Non-pigmented ciliary epithelial cell (primary cell): ENCODE measurements at regions not wholly inside any gene's neighbourhood (a gene's known extent, or its start where the extent isn't known, plus 50 kb on each side); places are given as distances from the start of the nearest gene placed in this dataset.

Source experiments
- DNase-seq: peaks from one replicate; pipeline ENCODE4 v3.0.0-alpha.2; 2010; ENCODE audit warnings: low read depth

- no peak for DNase-seq
Observed at GRCh38 chr1:14039582-14040430, 339.8 kb downstream of the PRDM2 start.

GRCh38 chr1:14049965-14050364 lies 350.0 kb downstream of the PRDM2 start:
- DNase-seq = no peak

DNA sequence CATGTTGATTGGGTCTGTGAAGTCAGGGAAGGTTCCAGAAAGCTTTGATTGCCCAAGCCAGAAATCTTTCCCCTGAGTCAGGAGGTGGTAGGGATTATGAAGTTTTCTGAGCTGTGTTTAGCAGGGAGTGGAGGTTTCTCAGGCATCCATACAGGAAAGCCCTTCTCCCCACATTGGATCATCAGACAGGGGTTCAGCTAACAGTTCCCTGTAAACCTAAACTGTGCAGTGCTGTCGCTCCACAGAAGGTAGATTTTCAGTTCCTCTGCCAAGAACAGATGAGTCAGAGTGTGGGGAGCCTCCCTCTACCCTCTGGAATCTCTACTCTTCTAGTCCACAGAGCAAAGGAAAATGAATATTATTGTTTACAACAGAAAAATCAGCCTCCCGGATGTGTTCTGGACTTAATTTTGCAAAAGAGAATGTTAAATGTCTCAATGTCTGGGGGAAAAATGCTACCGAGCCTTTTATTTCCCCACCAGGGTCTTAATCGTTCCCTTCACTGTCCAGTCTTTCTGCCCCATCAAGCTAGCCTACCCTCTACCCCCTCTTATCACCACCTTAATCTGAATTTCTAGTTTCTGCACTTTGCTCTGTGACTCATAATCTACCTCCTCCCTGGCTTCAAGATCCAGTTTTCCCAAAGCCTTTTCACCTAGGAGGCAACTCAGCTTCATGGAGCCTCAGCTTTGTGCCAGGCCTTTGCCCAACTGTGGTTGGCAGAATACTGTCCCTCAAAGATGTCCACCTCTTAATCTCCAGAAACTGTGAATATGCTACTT lies 355.6 kb downstream of the PRDM2 start:
- DNase-seq = no peak

- DNase-seq = no peak
Observed at GRCh38 chr1:14057640-14058039, 357.7 kb downstream of the PRDM2 start.

- no peak for DNase-seq
Observed at GRCh38 chr1:14061204-14061603, 361.2 kb downstream of the PRDM2 start.

DNA sequence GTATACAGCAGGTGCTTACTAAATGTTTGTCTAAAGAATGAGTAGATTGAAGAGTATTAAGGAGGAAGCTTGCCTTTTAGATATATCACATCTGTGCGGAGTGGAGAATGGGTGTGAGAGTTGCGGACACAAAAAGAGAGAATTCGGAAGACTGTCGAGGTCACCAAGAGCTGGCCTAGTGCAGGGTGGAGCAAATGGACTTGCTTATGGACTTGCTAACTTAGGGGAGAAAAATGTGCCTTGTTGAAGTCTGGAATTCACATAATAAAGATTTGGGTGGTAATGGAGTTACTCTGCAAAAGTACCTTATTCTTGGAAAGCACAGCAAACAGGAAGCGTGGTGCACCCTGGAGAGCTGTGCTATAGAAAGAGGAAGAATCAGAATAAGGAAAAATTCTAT lies 361.7 kb downstream of the PRDM2 start:
- DNase-seq = no peak

- DNase-seq = no peak
Observed at GRCh38 chr1:14062669-14063068, 362.7 kb downstream of the PRDM2 start.

DNA sequence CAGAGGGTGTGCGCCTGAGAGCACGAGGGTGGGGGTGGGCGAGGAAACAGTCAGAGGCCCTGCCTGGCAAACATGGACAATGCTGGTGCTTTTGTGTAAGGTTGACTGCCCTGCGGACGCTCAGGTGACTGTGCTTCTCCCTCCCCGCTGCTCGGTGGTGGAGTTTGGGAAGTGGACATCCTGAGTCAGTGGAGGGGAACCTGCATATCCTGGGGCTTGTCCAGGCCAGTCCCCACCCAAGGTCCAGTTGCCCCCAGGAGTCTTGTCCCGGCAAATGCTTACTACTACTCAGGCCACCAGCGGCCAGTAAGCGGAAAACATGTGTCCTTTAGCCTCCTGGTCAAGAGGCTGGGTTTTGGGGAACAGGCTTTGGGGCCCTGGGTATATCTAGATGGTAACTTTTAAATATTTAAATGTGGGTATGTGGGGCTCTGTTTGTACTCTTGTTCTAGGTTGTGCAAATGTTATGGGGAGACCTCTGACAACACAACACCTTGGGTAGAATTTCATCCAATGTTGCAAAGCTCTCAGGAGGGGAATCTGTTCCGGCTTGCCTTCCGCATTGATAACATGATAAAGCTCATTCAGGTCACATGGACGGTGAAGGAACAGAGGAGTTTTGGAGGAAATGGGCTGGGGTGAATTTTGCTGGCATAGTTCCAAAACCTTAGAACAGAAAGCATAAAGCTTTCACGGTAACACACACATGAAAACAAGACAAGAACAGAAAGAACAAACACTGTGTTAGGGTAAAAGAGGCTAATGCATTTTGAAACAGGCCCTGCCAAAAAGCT lies 364.9 kb downstream of the PRDM2 start:
- DNase-seq = no peak

- DNase-seq = no peak
Observed at GRCh38 chr1:14065486-14065885, 365.5 kb downstream of the PRDM2 start.

DNA sequence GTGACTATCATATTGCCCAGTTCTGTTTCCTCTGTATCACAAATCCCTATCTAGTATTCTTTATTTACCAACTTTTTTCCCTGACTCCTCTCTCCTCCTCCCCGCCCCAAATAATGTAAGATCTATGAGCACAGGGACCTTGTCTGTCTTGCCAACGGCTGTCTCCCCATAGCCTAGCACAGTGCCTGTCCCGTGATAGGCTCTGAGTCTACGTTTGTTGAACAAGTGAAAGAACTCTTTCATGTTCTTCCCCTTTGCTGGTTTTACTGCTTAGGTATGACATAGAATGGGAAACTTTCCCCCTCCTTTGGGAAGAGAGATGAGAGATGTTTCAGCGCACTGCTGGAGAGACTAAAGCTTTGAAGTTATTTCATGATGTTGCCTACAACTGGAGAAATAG lies 367.0 kb downstream of the PRDM2 start:
- DNase-seq = no peak

GRCh38 chr1:14067711-14068110 lies 367.7 kb downstream of the PRDM2 start:
- no peak for DNase-seq

DNA sequence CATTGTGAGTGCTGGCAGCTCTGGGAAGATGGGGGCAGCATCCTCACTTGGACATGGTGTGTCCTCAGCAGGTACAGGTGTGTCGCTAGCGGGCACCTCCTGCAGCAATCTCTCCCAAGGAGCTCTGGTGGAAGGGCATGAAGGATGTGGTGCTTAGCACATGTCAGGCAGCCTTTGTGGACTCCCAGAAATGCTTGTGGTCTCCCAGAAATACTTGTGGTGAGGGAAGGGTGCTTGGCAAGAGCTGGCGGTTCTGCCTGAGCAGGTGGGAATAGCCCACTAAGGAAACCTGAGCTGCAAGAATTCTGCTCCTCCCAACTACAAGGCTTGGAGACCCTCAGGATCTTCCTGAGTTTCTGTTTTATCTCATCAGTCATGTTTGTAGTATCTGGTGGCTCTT lies 371.6 kb downstream of the PRDM2 start:
- no peak for DNase-seq

GRCh38 chr1:14080653-14081052 lies 380.7 kb downstream of the PRDM2 start:
- DNase-seq = no peak

GRCh38 chr1:14082331-14082730 lies 382.3 kb downstream of the PRDM2 start:
- DNase-seq = no peak

DNA sequence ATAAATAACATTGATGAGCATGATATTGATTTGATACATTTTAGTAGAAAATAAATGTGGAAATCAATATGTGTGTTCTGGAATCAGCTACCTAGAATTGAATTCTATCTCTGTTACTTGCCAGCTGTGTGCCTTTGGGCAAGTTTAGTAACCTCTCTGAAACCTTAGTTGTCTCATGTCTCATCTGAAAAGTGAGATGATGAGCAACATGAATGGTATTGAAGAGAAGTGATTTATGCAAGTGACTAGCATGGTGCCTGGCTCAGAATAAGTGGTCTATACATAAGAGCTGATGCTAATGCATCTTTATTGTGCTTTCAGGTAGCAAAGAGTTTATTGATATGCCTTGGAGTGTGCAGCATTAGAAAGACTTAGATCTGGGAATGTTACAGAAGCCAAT lies 383.3 kb downstream of the PRDM2 start:
- no peak for DNase-seq

GRCh38 chr1:14083706-14084105 lies 383.7 kb downstream of the PRDM2 start:
- no peak for DNase-seq

- DNase-seq = no peak
Observed at GRCh38 chr1:14090062-14090461, 390.1 kb downstream of the PRDM2 start.

- no peak for DNase-seq
Observed at GRCh38 chr1:14090531-14090930, 390.5 kb downstream of the PRDM2 start.

DNA sequence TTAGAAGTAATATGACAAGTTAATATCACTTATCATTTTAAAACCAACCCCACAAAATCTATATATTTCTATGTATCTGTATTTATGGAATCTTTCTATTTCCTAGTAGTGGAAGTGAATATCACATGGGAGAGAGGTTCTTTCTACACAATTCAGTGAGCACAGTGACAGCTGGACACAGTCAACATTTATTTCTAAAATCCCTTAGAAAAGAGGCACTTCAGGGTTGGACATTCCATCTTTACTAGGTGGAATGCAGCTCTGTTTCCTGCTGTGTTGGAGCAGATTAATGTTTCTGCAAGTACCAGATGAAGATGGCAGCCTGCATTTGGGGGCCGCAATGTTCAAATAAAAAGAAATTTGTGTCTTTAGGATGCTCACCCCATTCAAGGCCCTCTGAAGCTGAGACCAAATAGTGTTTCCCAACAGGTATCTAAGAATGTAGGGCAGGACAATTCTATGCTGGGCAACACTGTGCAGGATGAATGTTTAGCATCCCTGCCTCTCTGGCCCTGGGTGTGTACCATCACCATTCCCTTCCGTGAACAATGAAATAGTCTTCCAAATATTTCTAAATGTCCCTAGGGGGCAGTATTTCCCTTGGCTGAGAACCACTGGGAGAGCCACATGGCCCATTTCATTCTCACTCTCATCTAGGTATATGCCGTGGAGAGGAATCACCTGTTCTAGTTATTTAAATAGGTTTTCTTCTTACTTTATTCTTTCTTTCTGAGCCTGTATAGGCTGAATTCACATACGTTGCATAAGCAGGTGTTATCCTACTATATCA lies 394.8 kb downstream of the PRDM2 start:
- DNase-seq = no peak

DNA sequence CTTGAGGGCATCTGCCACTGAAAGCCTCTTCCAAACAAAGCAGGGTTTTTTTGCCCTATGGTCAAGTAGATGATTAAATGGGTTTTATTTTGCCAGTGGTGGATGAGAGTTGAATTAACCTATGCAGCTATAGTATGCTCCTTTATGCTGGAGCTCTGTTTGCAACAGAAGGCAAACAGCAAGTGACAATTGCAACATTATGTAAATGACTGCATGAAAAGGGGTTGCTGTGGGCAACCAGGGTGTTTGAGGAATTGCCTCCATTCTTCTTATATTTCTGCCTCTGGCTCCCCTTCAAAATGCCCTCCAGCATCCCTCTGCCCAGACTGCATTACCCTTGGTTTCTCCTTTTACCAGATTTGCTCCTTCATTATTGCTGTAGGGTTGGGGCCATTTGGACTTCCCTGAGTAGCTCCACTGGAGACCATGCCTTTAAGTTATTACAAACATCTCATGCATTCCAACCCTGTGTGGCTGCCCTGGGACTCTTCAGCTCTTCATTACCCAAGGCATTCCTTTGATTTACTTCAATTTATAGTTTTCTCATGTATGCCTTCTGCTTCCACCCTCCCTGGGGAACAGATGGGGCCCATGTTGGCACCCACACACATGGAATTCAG lies 398.4 kb downstream of the PRDM2 start:
- no peak for DNase-seq

- no peak for DNase-seq
Observed at GRCh38 chr1:14100444-14100843, 400.5 kb downstream of the PRDM2 start.
